ENCODE measurements at regions not wholly inside any gene's neighbourhood (a gene's known extent, or its start where the extent isn't known, plus 50 kb on each side); places are given as distances from the start of the nearest gene placed in this dataset.

DNA sequence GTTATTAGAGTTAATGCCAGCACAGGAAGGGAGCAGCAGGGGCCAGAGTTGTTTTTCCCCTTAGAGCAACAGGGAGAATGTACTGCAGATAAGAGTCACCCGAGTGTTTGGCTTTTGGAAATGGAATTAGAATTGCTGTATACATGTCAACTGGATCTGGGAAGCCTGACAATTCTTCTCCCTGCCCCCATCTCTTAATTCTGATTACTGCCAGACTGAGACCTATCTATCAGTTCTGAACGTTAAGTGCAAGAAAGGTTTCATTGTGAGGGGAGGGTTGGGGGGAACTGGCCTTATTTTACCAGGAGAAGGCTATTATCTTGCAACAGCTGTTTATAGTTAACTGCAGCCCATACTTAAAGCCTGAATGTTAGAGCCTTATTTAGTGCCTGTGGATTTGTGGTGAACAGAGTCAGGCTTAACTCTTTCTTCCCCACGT lies 424.5 kb upstream of the CDH11 start:
- no peak for DNase-seq (ENCODE audit: low spot score)

DNA sequence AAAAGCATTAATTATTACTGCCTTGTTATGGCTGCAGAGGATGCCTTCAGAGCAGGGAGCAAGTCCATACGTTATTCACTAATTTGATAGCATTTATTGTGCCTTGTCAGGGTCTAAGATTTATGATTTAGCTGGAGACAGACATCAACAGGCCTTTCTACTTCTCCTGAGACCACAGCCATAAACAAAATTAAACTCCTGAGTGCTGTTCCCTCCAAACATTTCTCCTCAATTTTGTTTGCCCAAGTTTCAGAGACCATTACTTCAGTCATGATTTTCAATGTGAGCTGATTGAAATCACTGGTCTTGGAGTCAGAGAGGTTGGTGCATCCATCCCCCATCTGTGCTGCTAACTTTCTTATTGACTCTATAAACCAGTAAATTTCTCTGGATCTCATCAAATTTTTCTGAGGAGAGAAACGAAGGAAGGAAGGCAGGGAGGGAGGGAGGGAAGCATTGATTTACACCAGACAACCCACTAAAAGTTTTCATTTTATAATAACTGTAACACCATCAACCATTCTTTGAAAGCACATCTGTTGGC lies 423.6 kb upstream of the CDH11 start:
- no peak for DNase-seq (ENCODE audit: low spot score)

DNA sequence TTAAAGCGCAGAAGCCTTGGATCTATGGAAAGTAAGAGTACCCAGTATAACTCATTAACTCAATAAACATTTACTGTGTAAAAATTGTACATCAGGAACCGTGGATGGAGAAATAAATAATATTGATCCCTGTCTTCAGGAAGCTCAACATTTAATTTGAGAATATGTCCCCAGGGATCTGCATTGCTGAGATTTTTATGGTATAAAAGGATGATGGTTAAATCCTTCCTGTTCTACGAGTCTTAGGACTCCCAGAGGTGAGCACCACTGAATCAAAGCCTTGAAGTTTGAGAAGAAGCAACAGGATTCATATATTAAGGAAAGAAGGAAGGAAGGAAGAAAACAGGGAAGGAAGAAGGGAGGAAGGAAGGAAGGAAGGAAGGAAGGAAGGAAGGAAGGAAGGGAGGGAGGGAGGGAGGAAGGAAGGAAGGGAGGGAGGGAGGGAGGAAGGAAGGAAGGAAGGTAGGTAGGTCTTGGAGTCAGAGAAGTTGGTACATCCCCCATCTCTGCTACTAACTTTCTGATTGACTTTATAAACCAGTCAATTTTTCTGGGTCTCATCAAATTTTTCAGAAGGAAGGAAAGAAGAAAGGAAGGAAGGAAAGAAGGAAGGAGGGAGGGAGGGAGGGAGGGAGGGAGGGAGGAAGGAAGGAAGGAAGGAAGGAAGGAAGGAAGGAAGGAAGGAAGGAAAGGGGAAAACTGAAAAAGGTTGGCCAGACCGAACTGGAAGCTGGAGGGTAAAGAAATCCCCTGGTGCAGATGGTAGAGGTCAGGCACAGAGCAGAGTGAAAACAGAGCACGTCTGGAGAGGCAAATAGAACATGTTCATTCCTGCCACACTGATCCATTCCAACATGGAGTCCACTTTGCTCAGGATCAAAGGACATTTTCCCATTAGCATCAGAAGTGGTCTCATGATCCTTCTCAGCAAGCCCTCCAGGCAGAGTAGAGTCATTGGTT lies 422.2 kb upstream of the CDH11 start:
- no peak for DNase-seq (ENCODE audit: low spot score)

DNA sequence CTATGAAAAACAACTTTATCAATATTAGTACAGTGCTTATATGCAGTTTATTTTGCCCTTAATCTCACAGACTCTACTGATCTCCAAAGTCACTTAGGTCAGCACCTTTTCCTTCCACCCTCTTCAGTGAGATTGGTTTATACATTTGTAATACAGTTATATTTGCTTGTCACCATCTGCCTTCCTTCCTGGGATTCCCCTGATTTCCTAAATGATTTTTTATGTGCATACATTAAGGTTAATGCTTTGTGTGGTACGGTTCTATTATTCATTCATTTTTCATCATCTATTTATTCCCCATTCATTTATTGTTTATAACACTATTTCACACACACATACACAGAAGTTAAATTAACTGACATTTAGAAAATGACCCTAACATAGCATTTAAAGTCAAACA lies 419.8 kb upstream of the CDH11 start:
- DNase-seq (ENCODE audit: low spot score), result no peak

DNA sequence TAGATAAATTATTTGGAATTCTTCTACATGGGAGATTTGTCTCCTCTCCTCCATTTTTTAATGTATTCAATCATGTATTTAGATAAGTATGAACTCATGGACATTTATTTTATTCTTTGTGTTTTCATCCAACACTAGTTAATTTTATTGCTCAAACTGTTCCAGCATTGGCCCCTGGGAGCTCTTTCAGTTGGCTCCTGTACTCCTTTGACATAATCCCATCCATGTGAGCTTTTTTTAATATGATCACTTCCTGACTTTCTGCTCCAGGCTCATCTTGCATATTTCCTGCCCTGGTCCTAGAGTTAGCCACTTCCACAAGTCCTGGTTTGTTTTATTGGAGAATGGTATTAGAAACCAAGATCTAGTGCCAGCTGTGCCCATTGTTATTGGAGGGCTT lies 419.0 kb upstream of the CDH11 start:
- no peak for DNase-seq (ENCODE audit: low spot score)

DNA sequence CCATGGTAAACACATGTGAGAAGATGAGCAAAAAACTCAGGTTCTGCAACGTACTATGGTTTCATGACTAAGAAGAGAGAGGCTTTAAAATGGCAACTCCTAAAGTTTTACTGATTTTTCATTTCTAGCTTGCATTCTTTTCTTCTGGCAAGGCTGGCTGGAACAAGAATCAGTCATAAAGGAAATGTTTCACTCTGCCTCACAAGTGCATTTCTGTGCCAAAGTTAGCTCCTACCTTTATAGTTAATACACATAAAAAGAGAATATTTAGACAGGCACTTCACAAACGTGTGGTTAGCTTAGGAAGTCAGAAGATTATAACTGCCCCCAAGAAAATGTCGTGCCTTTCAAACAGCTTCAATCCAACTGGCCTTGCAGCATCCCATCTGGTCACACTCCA lies 417.1 kb upstream of the CDH11 start:
- DNase-seq (ENCODE audit: low spot score), result no peak

DNA sequence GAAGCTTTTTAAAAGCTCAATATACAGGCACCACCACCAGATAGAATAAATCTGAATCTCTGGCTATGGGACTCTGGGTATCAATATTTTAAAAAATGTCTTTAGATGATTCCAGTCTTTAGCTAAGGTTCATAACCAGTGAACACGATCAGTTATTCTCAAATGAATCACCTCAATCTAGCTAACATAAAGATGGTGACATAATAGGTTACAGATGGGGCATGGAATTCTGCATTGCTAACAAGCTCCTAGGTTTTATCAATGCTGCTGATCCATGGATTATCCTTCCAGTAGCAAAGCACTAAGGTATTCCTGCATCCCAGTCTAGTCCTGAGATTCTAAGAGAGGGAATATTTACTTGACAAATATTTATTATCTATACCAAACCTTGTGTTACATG lies 415.5 kb upstream of the CDH11 start:
- no peak for DNase-seq (ENCODE audit: low spot score)

DNA sequence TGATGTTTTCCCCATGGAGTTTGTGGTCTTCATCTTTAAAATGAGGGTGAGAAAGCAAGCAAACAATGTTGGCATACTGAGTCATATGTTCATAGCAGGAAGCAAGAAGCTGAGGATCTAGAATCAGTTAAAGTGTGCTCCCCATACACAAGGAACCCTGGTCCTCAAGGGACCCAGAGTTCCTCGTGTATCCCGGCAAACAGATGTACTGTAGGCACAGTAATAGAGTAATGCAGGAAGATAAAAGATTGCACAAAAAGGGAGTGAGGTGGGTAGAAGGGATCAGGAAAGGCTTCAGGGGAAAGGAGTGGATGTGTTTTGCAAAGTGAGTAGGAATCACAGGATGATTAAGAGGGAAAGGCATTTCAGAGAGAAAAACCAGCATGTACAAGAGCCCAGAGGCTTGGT lies 412.3 kb upstream of the CDH11 start:
- no peak for DNase-seq (ENCODE audit: low spot score)

DNA sequence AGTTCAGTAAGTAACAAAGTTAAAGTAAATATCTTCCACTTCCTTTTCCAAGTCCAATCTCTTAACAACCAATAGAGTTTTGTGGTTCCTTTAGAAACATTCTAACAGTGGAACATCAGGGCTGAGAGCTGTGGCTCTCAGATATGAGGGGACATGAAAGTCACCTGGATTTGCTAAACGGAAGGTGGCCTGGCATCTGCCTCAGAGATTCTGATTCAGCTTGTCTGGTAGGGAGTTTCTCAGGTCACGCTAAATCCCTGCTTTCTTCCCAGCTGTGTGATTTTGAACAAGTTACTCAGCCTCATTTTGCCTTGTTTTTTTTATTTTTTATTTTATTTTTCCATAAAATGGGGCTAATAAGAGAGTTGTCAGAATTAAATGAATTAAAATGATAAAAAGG lies 411.0 kb upstream of the CDH11 start:
- DNase-seq (ENCODE audit: low spot score), result no peak

DNA sequence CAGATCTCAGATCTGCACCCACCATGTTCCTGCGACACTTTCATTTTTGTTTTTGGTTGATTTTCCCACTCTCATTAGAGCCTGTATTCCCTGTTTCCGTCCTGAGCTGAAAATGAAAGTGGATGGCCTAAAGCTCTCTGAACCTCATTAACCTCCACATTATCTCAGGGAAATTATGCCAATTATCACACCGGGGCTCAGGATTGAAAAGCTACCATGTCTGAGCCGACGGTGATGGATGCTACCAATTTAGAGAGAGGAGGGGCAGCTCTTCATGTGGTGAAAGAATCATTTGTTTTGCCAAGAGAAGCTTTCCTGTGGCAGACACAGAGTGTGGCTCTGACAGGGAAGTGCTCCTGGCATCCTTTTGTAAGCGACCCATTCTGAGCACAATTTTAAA lies 410.4 kb upstream of the CDH11 start:
- DNase-seq (ENCODE audit: low spot score), result no peak

DNA sequence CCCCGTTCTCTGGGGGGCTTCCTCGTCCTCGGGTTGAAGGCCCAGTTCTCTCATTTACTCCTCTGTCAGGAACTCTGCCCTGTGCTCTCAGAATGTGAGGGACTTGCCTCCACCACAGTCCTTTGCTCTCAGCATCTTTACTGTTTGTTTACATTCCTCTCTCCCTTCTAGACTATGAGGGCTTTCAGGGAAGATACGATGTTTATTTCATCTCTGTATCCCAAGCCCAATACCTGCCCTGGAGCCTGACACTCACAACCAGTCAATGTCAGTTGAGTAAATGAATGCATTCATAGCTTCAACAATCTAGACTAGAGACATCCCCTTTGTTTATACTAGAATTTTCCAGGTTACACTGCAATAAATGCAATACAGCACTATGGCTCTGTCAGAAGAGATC lies 409.6 kb upstream of the CDH11 start:
- no peak for DNase-seq (ENCODE audit: low spot score)

DNA sequence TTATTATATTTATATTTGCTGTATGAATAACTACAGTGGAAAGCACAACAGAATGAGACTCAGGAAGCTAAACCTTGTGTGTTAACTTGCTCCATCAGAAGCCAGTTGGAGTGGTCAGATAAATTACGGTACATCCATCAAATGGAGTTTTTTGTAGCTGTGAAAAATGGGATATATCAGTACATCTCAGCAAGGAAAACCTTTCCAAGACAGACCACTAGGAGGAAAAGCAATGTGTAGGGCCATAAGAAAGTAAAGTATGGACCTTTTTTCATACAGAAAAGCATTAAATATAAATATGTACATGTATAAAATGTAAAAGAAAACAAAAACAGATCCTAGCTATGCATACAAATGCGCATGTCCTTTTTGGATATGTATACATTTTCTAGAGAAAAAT lies 403.8 kb upstream of the CDH11 start:
- DNase-seq (ENCODE audit: low spot score), result no peak

DNA sequence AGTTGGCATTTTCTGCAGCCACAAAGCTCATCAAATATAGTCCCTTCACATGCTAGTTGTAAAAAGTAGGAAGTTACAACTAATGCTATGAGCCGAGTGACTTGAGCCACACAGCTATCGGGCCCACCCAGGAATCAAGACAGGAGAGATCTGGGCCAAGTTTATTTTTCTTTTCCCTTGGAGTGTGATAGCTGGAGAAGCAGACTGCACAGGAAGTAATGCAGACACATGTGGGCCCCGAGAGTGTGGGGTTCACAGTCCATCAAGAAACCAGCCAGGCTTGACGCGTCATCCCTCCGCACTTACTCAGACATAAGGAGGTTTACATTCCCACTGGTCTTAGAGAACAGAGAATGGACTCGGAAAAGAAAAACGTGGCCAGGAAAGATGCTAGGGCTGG lies 403.1 kb upstream of the CDH11 start:
- no peak for DNase-seq (ENCODE audit: low spot score)

DNA sequence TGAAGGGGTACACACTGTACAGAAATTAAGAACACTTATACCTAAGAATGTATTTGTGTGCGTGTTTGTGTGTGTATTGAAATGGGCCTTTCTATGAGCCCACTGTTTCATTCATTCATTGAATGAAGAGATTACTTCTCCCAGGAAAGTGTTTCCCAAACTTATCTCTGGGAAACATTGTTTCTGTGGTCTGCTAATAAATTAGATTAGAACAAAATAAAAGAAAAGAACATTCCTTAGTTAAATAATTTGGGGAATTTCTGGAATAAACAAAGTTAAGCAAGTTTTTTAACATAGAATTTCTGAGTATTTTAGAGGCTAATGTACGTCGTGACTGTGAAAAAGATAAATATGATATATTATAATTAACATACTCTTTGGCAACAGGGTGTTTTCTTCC lies 402.4 kb upstream of the CDH11 start:
- no peak for DNase-seq (ENCODE audit: low spot score)

DNA sequence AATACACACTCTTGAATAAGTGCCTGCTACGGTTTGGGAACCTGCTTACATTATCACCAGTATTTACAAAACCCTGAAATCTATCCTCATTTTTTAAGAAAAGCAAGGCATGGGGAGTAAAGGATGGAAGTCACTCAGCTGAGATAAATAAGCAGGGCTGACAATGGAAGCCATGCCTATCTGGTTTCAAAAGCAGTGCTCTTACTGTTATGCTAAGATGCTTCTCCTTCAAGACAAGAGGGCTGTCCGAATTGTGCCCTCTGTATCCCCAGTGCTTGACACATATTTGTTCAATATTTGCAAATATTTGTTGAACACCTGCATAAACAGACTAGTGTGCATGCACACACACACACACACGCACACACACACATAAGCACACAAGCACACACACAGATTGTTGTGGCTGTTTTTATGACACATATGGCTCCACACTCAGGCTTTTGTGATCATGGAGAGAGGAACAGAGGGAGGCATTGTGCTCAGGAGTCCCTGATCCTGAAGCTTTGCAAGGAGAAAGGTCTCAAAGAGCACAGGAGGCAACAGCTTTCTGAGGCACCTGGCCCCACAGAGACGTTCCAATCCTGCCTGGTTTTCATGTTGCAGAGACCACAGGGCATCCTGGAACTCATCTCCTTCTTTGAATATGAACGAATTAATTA lies 401.6 kb upstream of the CDH11 start:
- no peak for DNase-seq (ENCODE audit: low spot score)

DNA sequence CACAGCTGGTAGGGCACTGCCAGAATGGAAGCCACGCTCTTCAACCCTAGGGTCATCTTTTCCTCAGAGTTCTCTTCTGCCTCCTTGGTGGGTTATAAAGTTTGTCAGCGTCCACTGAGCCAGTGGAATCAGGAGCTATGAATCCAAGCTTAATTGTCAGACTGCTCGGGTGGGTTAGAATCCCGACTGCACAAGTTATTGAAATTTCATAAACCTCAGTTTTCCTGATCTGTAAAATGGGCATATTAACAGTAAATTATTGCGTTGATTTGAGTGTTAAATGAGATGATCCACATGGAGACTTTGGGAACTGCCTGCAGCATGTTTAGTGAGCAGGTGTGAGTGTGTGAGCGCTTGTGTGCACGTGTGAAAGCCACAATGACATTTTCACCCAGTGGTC lies 400.5 kb upstream of the CDH11 start:
- DNase-seq (ENCODE audit: low spot score), result no peak

DNA sequence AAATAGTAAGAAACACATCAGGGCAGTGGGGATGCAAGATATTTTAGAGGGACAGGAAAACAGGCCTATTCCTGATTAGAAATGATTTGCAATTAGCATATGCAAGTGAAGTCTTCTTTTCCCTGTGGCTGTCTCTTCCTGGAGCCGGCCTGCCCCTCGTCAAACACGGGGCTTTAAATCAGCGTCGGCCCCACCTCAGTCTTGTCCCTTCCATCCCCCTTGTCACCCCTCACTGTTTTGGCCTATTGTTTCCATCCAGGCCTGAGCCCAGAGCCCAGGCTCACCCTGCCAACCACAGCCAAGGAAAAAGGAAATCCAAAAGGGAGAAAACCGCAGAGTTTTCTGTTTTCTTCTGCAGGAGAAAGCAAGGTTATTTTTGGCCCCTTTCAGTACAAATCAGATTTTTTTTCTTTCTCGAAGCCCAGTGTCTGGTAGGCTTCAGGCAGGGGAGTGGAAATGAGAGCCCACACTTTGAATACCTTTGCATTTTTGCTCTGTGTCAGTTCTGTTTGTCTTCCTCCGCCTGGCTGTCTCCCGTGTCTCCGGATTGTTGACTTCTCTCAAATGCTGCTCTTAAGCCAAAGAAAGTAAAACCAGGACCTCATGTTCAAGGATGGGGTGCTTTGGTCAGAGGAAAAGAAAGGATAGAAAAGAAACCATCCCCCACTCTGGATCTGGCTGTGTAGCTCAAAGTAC lies 399.9 kb upstream of the CDH11 start:
- DNase-seq (ENCODE audit: low spot score), result no peak

DNA sequence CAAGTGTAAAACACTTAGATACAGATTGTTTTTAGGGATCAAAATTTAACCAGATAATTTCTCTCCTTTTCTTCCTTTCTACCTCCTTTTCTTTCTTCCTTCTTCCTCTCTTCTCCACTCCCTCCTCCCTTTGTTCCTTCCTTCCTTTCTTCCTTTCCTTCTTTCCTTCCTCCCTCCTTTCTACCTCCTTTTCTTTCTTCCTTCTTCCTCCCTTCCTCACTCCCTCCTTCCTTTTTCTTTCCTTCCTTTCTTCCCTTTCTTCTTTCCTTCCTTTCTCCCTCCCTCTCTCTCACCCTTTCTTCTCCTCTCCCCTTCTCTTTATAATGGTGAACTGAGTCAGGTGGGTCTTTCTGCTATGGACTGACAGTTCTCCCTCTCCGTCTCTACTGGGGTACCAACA lies 397.5 kb upstream of the CDH11 start:
- no peak for DNase-seq (ENCODE audit: low spot score)

DNA sequence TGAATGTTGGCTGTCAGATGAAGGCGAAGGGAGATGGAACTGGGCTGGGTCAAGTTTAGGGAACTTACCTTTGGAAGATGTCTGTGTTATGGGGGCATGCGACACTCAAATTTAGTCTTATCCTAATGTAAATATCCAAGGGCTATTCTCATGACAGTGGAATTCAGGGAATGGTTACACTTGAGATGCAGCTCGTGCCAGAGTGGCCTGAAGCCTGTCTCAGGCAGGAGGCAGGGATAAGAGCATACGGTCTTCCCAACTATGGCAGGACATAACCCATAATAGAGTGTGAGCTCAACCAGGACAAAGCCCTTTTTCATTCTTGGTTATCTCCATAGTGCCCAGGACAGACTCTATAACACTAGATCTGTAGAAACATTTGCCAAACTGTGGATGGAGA lies 393.3 kb upstream of the CDH11 start:
- no peak for DNase-seq (ENCODE audit: low spot score)

DNA sequence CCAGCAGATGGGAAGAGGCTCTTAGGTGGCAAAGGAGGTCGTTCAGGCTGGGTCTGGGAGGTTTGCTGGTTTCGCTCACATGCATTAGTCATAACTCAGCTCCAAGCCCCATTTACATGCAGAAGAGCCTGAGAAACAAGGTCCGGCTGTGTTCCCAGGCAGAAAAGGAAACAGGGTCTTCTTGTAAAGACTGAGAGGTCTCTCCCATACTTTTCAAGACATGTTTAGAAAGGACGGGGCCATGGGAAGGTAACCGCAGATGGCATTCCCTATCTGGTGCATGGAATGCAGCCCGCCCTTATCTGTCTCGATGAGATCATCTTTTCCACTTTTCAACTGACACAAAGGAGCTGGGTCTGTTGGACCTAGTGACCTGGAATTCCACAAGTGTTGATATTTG lies 389.0 kb upstream of the CDH11 start:
- no peak for DNase-seq (ENCODE audit: low spot score)

DNA sequence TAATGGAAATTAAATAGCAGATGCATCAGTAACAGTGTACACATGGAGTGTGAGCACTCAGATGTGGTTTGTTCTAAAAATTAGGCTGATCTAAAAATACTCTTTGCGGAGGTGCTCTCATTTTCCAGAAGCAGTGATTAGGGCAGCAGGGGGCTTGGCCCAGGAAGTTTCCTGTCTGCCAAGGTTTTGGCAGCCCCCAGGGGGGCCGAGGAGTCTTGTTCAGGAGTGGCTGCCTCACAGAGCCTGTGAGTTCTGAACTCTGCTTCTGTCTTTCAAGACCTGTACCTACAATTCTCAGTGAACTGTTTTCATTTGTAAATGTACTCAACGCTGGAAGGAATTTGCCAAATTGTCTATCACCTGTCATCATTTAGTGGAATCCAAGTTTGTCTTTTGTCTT lies 388.4 kb upstream of the CDH11 start:
- DNase-seq (ENCODE audit: low spot score), result no peak

DNA sequence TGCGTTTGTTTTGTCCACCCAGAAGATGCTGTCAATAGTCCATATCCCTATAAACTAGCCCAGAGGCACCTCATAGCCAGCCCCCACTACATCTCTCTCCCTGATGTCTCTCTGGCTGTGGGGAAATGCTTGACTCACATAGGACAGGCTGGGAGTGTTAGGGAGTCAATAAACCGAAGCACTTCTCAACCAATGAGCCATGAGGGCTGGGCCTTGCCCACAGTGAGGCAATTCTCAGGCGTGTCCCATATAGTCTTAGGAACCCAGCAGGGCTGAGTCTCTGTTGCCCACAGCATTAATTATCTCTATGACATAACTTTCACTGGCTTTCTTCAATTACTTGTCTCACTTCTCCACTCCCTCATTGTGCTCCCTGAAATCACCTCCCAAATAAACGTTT lies 387.3 kb upstream of the CDH11 start:
- no peak for DNase-seq (ENCODE audit: low spot score)

DNA sequence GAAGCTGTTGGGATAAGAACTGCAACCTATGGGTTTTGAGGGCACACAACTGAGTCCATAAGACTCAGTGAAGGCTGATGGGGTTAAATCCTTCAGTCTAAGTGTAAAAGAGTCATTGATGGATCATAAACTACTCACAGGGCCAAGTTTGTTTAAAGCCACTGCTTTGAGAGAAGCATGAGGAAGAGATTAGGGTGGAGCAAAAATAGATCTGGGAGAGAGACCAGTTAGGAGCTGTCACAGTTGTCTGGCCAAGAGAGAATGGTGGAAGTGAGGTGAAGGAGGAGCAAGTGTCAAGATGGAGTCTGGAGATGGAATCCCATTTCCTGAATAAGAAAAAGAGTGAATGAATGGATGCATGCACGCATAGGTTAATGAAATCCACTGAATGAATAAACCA lies 379.1 kb upstream of the CDH11 start:
- no peak for DNase-seq (ENCODE audit: low spot score)

Data from CD4-positive, alpha-beta T cell treated with Interleukin-2 at 100 ng/mL for 4 hours (primary cell).